HCT116 (cell line): ENCODE measurements at regions not wholly inside any gene's neighbourhood (a gene's known extent, or its start where the extent isn't known, plus 50 kb on each side); places are given as distances from the start of the nearest gene placed in this dataset.

Experiments
- ATAC-seq: fragments of 200-7000 bp; cut with Tn5 transposase; 2 replicates; pipeline ENCODE4 v1.9.1; 2020; ENCODE audit warnings: mild to moderate bottlenecking, moderate library complexity
- BruUV-seq: library from RNA; stranded (reverse); fragments of 400-500 nt; replicated peaks from 2 replicates; lab custom pipeline; 2021; lab: Mats Ljungman, UMichigan
- CTCF ChIA-PET: fragments of 300-600 bp; sonication (Branson Sonifier 250); formaldehyde crosslinking; loops from one replicate; lab custom pipeline; 2021; ENCODE audit warnings: antibody characterized with exemption; lab: Charles Lee
- POLR2A ChIA-PET: fragments of 300-600, 350-600 bp; sonication (Branson Sonifier 250); formaldehyde crosslinking; loops from one replicate; lab custom pipeline; 2021; ENCODE audit warnings: antibody characterized with exemption; lab: Charles Lee
- RAD21 ChIA-PET, 2 experiments: fragments of 300-600 bp; sonication (Branson Sonifier 250); formaldehyde crosslinking; loops; one replicate each; lab custom pipeline; 2023; ENCODE audit warnings: low total read pairs in 2 of 2; ENCODE audit not compliant: uncharacterized antibody in 2 of 2, unreplicated experiment in 2 of 2, low non-redundant PET in 1 of 2; lab: Charles Lee
- DNase-seq: peaks from one replicate; pipeline ENCODE4 v3.0.0-alpha.2; 2010; ENCODE audit warnings: low read depth, low spot score
- H2AFZ ChIP-seq: fragments of 200-600 bp; shearing (Covaris generic), sonication (generic); 2 replicates; pipeline ENCODE4 v1.6.1; 2017; ENCODE audit warnings: low read depth, mixed run types, mixed read lengths, antibody characterized with exemption, low read length; ENCODE audit not compliant: poor library complexity, severe bottlenecking
- H3K27ac ChIP-seq: 2 replicates; pipeline ENCODE4 v1.5.1; 2012; ENCODE audit warnings: low read depth, low read length
- H3K27me3 ChIP-seq: fragments of 200-600 bp; sonication (generic); 2 replicates; pipeline ENCODE4 v1.6.1; 2016; ENCODE audit warnings: mixed run types, low read length, mixed read lengths; ENCODE audit not compliant: insufficient read depth
- H3K36me3 ChIP-seq, 2 experiments: fragments of 200-500 bp in 1 of 2; fragments of 200-600 bp in 1 of 2; sonication (Bioruptor generic) in 1 of 2; sonication (generic) in 1 of 2; 2 replicates each; pipeline versions ENCODE4 v1.5.1 to v1.6.1; 2014 to 2016; ENCODE audit warnings: low read length in 2 of 2, inconsistent platforms in 1 of 2, mixed read lengths in 1 of 2, mixed run types in 1 of 2; ENCODE audit not compliant: insufficient read depth in 2 of 2, control insufficient read depth in 1 of 2
- H3K4me1 ChIP-seq, 2 experiments: fragments of 200-600 bp in 1 of 2; sonication (generic) in 1 of 2; 2 replicates each; pipeline versions ENCODE4 v1.5.1 to v1.6.1; 2012 to 2017; ENCODE audit warnings: low read length in 2 of 2, inconsistent platforms in 1 of 2, mild to moderate bottlenecking in 1 of 2, mixed read lengths in 1 of 2, mixed run types in 1 of 2, moderate library complexity in 1 of 2; ENCODE audit not compliant: insufficient read depth in 2 of 2, control insufficient read depth in 1 of 2
- H3K4me2 ChIP-seq: fragments of 200-600 bp; sonication (generic); 2 replicates; pipeline ENCODE4 v1.6.1; 2017; ENCODE audit warnings: mixed run types, low read length, mixed read lengths
- H3K4me3 ChIP-seq, 2 experiments: fragments of 200-600 bp in 1 of 2; sonication (generic) in 1 of 2; replicated peaks in 1 of 2; 2 replicates each; pipeline ENCODE4 v1.5.1; 2011 to 2016; ENCODE audit warnings: low read length in 2 of 2, control low read depth in 1 of 2, low read depth in 1 of 2, mild to moderate bottlenecking in 1 of 2, mixed read lengths in 1 of 2, mixed run types in 1 of 2
- H3K79me2 ChIP-seq: fragments of 200-600 bp; sonication (generic); 2 replicates; pipeline ENCODE4 v1.6.1; 2017; ENCODE audit warnings: mild to moderate bottlenecking, mixed run types, low read length, moderate library complexity, mixed read lengths; ENCODE audit not compliant: insufficient read depth
- H3K9ac ChIP-seq: fragments of 200-600 bp; sonication (generic); 2 replicates; pipeline ENCODE4 v1.6.1; 2016; ENCODE audit warnings: low read length, mixed read lengths
- H3K9me2 ChIP-seq: fragments of 200-600 bp; sonication (generic), shearing (Covaris generic); 2 replicates; pipeline ENCODE4 v1.6.1; 2017; ENCODE audit warnings: mixed run types, mild to moderate bottlenecking, moderate library complexity; ENCODE audit not compliant: insufficient read depth
- H3K9me3 ChIP-seq, 2 experiments: fragments of 200-500 bp in 1 of 2; fragments of 200-600 bp in 1 of 2; sonication (Bioruptor generic) in 1 of 2; sonication (generic) in 1 of 2; 2 replicates each; pipeline ENCODE4 v1.6.1; 2014 to 2017; ENCODE audit warnings: low read length in 2 of 2, mixed read lengths in 2 of 2, inconsistent platforms in 1 of 2, low read depth in 1 of 2, mild to moderate bottlenecking in 1 of 2, mixed run types in 1 of 2, moderate library complexity in 1 of 2; ENCODE audit not compliant: control insufficient read depth in 1 of 2, insufficient read depth in 1 of 2
- H4K20me1 ChIP-seq: fragments of 200-600 bp; sonication (generic), shearing (Covaris generic); 2 replicates; pipeline ENCODE4 v1.6.1; 2017; ENCODE audit warnings: mixed run types, mild to moderate bottlenecking, moderate library complexity; ENCODE audit not compliant: insufficient read depth
- CBX3 ChIP-seq: IDR thresholded peaks from 2 replicates; pipeline ENCODE4 v1.6.1; 2012; ENCODE audit warnings: low read depth
- CEBPB ChIP-seq: IDR thresholded peaks from 2 replicates; pipeline ENCODE4 v1.6.1; 2012; ENCODE audit warnings: low read depth
- EGR1 ChIP-seq: IDR thresholded peaks from 2 replicates; pipeline ENCODE4 v1.6.1; 2012; ENCODE audit warnings: low read depth
- EZH2 ChIP-seq: fragments of 200-600 bp; sonication (generic); IDR thresholded peaks from 2 replicates; pipeline ENCODE4 v1.6.1; 2017; ENCODE audit warnings: antibody characterized with exemption, mixed run types
- EZH2phosphoT487 ChIP-seq: fragments of 200-600 bp; IDR thresholded peaks from 2 replicates; pipeline ENCODE4 v1.6.1; 2018; ENCODE audit warnings: antibody characterized with exemption, borderline replicate concordance
- FOSL1 ChIP-seq: IDR thresholded peaks from 2 replicates; pipeline ENCODE4 v1.6.1; 2012; ENCODE audit warnings: low read depth
- JUND ChIP-seq: IDR thresholded peaks from 2 replicates; pipeline ENCODE4 v1.6.1; 2012
- POLR2A ChIP-seq: IDR thresholded peaks from 2 replicates; pipeline ENCODE4 v1.7.0; 2011; ENCODE audit warnings: borderline replicate concordance; ENCODE audit not compliant: insufficient read depth, insufficient read length; ENCODE audit errors: extremely low read depth
- RAD21 ChIP-seq: IDR thresholded peaks from 2 replicates; pipeline ENCODE4 v1.6.1; 2012; ENCODE audit warnings: low read depth, mild to moderate bottlenecking
- SIN3A ChIP-seq: IDR thresholded peaks from 2 replicates; pipeline ENCODE4 v1.6.1; 2012; ENCODE audit warnings: low read depth
- SP1 ChIP-seq: IDR thresholded peaks from 2 replicates; pipeline ENCODE4 v1.6.1; 2012; ENCODE audit warnings: low read depth
- SRF ChIP-seq: IDR thresholded peaks from 2 replicates; pipeline ENCODE4 v1.6.1; 2012; ENCODE audit warnings: low read depth
- TCF7L2 ChIP-seq: IDR thresholded peaks from 2 replicates; pipeline ENCODE4 v1.7.0; 2011; ENCODE audit warnings: borderline replicate concordance, inconsistent platforms; ENCODE audit not compliant: insufficient read depth, insufficient read length; ENCODE audit errors: extremely low read depth
- YY1 ChIP-seq: IDR thresholded peaks from 2 replicates; pipeline ENCODE4 v1.6.1; 2011; ENCODE audit warnings: low read length, low read depth, moderate library complexity, mild to moderate bottlenecking; ENCODE audit not compliant: insufficient replicate concordance; ENCODE audit errors: extremely low read depth
- ZFX ChIP-seq: fragments of 450-650 bp; IDR thresholded peaks from 2 replicates; pipeline ENCODE4 v1.6.1; 2017
- ZNF274 ChIP-seq: fragments of 200-500 bp; sonication (Bioruptor generic); IDR thresholded peaks from 2 replicates; pipeline ENCODE4 v1.6.1; 2014; ENCODE audit warnings: mild to moderate bottlenecking, low read depth, low read length, inconsistent platforms
- intact Hi-C: fragments of 100-400 bp; cut with micrococcal nuclease; formaldehyde crosslinking; loops from 2 replicates; pipeline ENCODE4 v1.10.0; 2022
- TF ChIP-seq, protein P1 (sequence below): IDR thresholded peaks from 2 replicates; pipeline ENCODE4 v1.6.1; 2012
- TF ChIP-seq, protein P2 (sequence below), 3 experiments: fragments of 200-600 bp in 1 of 3; sonication (generic) in 1 of 3; IDR thresholded peaks in 2 of 3; conservative IDR thresholded peaks in 1 of 3; 2 replicates each; pipeline ENCODE4 v1.5.1; 2012 to 2017; ENCODE audit warnings: low read depth in 2 of 3, low read length in 2 of 3, antibody characterized with exemption in 1 of 3, borderline replicate concordance in 1 of 3, control low read depth in 1 of 3, mild to moderate bottlenecking in 1 of 3, mixed read lengths in 1 of 3, mixed run types in 1 of 3, moderate library complexity in 1 of 3; ENCODE audit not compliant: insufficient read depth in 1 of 3
- TF ChIP-seq, protein P3 (sequence below): IDR thresholded peaks from 2 replicates; pipeline ENCODE4 v1.6.1; 2012; ENCODE audit warnings: low read depth
- TF ChIP-seq, protein P4 (sequence below): IDR thresholded peaks from 2 replicates; pipeline ENCODE4 v1.6.1; 2011; ENCODE audit warnings: mild to moderate bottlenecking, low read length, moderate library complexity; ENCODE audit not compliant: insufficient replicate concordance; ENCODE audit errors: extremely low read depth

DNA sequence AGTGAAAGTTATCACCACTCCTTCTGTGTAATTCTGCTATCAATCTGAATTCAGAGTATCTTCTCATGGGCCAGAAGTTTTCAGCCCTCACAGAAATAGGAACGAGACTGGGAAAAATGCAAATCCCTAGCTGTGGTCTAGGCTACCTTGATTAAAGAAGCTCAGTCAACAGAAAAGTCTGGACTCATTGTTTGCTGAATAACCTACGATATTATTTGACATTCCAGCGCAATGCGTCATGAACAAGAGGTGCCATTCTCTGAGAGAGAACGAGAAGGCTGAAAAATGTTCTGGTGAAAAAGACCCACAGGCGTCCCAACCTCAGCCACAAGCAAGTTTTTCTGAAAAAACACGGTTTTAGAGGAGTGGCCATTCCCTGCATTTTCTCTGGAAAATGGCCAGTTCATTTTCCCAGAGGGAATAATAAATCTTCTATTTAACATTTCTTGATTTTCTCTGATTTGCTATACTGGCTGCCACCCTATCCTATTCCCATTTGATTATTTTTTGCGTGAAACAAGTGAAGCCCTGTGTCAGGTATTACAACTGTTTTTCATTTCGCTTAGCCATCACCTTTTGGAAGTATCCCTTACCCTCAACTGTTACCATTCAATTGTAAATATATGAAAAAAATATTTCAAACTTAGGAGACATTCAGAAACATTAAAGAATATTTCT is 1117.6 kb upstream of the PRKX start:
- no peaks in the 10 kb centered on the region for H3K27me3 ChIP-seq
- no peak overlapping the region for H3K4me2 ChIP-seq
- BruUV-seq: no TSS peak
- no peaks in the 10 kb centered on the region for H3K36me3 ChIP-seq
- no peak for DNase-seq
- no peaks in the 10 kb centered on the region for H3K79me2 ChIP-seq
- no peaks in the 10 kb centered on the region; a peak in 1 of 4 replicates for H3K9me3 ChIP-seq
- no peak overlapping the region for H3K4me3 ChIP-seq
- no peak overlapping the region for H2AFZ ChIP-seq
- intact Hi-C loops: no loop called here
- ChIA-PET POLR2A (no interaction called here), CTCF (no interaction called here)
- no peak overlapping the region for H3K27ac ChIP-seq
- TF ChIP-seq CEBPB (no peak), EZH2 (no peak), CBX3 (no peak), SIN3A (no peak), POLR2A (no peak), ZFX (no peak), YY1 (no peak), TCF7L2 (no peak), FOSL1 (no peak), RAD21 (no peak), SRF (no peak), JUND (no peak), SP1 (no peak), ZNF274 (no peak), EZH2phosphoT487 (no peak), EGR1 (no peak)
- TF ChIP-seq, protein P1, sequence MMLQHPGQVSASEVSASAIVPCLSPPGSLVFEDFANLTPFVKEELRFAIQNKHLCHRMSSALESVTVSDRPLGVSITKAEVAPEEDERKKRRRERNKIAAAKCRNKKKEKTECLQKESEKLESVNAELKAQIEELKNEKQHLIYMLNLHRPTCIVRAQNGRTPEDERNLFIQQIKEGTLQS: no peak
- TF ChIP-seq, protein P2, sequence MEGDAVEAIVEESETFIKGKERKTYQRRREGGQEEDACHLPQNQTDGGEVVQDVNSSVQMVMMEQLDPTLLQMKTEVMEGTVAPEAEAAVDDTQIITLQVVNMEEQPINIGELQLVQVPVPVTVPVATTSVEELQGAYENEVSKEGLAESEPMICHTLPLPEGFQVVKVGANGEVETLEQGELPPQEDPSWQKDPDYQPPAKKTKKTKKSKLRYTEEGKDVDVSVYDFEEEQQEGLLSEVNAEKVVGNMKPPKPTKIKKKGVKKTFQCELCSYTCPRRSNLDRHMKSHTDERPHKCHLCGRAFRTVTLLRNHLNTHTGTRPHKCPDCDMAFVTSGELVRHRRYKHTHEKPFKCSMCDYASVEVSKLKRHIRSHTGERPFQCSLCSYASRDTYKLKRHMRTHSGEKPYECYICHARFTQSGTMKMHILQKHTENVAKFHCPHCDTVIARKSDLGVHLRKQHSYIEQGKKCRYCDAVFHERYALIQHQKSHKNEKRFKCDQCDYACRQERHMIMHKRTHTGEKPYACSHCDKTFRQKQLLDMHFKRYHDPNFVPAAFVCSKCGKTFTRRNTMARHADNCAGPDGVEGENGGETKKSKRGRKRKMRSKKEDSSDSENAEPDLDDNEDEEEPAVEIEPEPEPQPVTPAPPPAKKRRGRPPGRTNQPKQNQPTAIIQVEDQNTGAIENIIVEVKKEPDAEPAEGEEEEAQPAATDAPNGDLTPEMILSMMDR (IDR thresholded peaks at IDR 0.05 in 2 of 3, conservative IDR thresholded peaks at IDR 0.05 in 1 of 3; ENCODE audit: borderline replicate concordance in 1 of 3, insufficient read depth in 1 of 3, low read depth in 2 of 3, low read length in 2 of 3): no peak
- TF ChIP-seq, protein P3, sequence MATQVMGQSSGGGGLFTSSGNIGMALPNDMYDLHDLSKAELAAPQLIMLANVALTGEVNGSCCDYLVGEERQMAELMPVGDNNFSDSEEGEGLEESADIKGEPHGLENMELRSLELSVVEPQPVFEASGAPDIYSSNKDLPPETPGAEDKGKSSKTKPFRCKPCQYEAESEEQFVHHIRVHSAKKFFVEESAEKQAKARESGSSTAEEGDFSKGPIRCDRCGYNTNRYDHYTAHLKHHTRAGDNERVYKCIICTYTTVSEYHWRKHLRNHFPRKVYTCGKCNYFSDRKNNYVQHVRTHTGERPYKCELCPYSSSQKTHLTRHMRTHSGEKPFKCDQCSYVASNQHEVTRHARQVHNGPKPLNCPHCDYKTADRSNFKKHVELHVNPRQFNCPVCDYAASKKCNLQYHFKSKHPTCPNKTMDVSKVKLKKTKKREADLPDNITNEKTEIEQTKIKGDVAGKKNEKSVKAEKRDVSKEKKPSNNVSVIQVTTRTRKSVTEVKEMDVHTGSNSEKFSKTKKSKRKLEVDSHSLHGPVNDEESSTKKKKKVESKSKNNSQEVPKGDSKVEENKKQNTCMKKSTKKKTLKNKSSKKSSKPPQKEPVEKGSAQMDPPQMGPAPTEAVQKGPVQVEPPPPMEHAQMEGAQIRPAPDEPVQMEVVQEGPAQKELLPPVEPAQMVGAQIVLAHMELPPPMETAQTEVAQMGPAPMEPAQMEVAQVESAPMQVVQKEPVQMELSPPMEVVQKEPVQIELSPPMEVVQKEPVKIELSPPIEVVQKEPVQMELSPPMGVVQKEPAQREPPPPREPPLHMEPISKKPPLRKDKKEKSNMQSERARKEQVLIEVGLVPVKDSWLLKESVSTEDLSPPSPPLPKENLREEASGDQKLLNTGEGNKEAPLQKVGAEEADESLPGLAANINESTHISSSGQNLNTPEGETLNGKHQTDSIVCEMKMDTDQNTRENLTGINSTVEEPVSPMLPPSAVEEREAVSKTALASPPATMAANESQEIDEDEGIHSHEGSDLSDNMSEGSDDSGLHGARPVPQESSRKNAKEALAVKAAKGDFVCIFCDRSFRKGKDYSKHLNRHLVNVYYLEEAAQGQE: no peak
- TF ChIP-seq, protein P4, sequence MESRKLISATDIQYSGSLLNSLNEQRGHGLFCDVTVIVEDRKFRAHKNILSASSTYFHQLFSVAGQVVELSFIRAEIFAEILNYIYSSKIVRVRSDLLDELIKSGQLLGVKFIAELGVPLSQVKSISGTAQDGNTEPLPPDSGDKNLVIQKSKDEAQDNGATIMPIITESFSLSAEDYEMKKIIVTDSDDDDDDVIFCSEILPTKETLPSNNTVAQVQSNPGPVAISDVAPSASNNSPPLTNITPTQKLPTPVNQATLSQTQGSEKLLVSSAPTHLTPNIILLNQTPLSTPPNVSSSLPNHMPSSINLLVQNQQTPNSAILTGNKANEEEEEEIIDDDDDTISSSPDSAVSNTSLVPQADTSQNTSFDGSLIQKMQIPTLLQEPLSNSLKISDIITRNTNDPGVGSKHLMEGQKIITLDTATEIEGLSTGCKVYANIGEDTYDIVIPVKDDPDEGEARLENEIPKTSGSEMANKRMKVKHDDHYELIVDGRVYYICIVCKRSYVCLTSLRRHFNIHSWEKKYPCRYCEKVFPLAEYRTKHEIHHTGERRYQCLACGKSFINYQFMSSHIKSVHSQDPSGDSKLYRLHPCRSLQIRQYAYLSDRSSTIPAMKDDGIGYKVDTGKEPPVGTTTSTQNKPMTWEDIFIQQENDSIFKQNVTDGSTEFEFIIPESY: no peak
- TF ChIP-seq, all 23 proteins: peak for 0
- Histone ChIP-seq H3K4me1 (no peaks in the 10 kb centered on the region), H3K9me2 (no peaks in the 10 kb centered on the region), H3K9ac (no peak overlapping the region), H4K20me1 (no peaks in the 10 kb centered on the region)
- RAD21 ChIA-PET: no interaction called here
- no peak for ATAC-seq
